ENCODE measurements at regions not wholly inside any gene's neighbourhood (a gene's known extent, or its start where the extent isn't known, plus 50 kb on each side); places are given as distances from the start of the nearest gene placed in this dataset.

GRCh38 chr2:157082950-157083349, 174.6 kb upstream of the GALNT5 start:
- H3K79me2 ChIP-seq (ENCODE audit: insufficient read depth, low read length), result no peaks in the 10 kb centered on the region
- no peaks in the 10 kb centered on the region for H3F3A ChIP-seq (ENCODE audit: insufficient read depth)
- no peak overlapping the region for H3K4me3 ChIP-seq (ENCODE audit: insufficient read depth, low read length, poor library complexity, severe bottlenecking)
- H3K9ac ChIP-seq (ENCODE audit: low read length), result no peak overlapping the region
- H3K9me3 ChIP-seq (ENCODE audit: insufficient read depth, low read length), result no peaks in the 10 kb centered on the region
- no peaks in the 10 kb centered on the region for H3K36me3 ChIP-seq (ENCODE audit: low read length)
- no peak for TF ChIP-seq CTCF (IDR thresholded peaks at IDR 0.05; ENCODE audit: insufficient read depth, low read length, poor library complexity, severe bottlenecking)
- no peak for TF ChIP-seq EZH2phosphoT487 (conservative IDR thresholded peaks at IDR 0.05; ENCODE audit: low read length)
- no peaks in the 10 kb centered on the region for H3K27me3 ChIP-seq (ENCODE audit: low read length)
- H2AFZ ChIP-seq (ENCODE audit: low read depth, low read length, severe bottlenecking), result no peak overlapping the region
- no peak overlapping the region for H3K27ac ChIP-seq (ENCODE audit: low read depth, low read length)
- no peak overlapping the region for H3K4me2 ChIP-seq (ENCODE audit: low read depth, low read length, poor library complexity, severe bottlenecking)
- H3K9me2 ChIP-seq (replicated peaks; ENCODE audit: insufficient read depth, low read length), result no peaks in the 10 kb centered on the region
- no peaks in the 10 kb centered on the region for H4K20me1 ChIP-seq (ENCODE audit: low read depth, low read length)

GRCh38 chr2:157085522-157085921, 172.0 kb upstream of the GALNT5 start:
- H3K9ac ChIP-seq (ENCODE audit: low read length), result no peak overlapping the region
- H3K36me3 ChIP-seq (ENCODE audit: low read length), result no peaks in the 10 kb centered on the region
- H3K27ac ChIP-seq (ENCODE audit: low read depth, low read length), result no peak overlapping the region
- no peak overlapping the region for H3K4me2 ChIP-seq (ENCODE audit: low read depth, low read length, poor library complexity, severe bottlenecking)
- H4K20me1 ChIP-seq (ENCODE audit: low read depth, low read length), result no peaks in the 10 kb centered on the region
- H2AFZ ChIP-seq (ENCODE audit: low read depth, low read length, severe bottlenecking), result no peak overlapping the region
- H3K9me3 ChIP-seq (ENCODE audit: insufficient read depth, low read length), result no peaks in the 10 kb centered on the region
- H3F3A ChIP-seq (ENCODE audit: insufficient read depth), result no peaks in the 10 kb centered on the region
- no peaks in the 10 kb centered on the region for H3K9me2 ChIP-seq (replicated peaks; ENCODE audit: insufficient read depth, low read length)
- no peaks in the 10 kb centered on the region for H3K79me2 ChIP-seq (ENCODE audit: insufficient read depth, low read length)
- no peak overlapping the region for H3K4me3 ChIP-seq (ENCODE audit: insufficient read depth, low read length, poor library complexity, severe bottlenecking)
- TF ChIP-seq EZH2phosphoT487 (conservative IDR thresholded peaks at IDR 0.05; ENCODE audit: low read length), result no peak
- TF ChIP-seq CTCF (IDR thresholded peaks at IDR 0.05; ENCODE audit: insufficient read depth, low read length, poor library complexity, severe bottlenecking), result no peak
- H3K27me3 ChIP-seq (ENCODE audit: low read length), result no peaks in the 10 kb centered on the region

- TF ChIP-seq EZH2phosphoT487 (conservative IDR thresholded peaks at IDR 0.05; ENCODE audit: low read length), result no peak
- no peak for TF ChIP-seq CTCF (IDR thresholded peaks at IDR 0.05; ENCODE audit: insufficient read depth, low read length, poor library complexity, severe bottlenecking)
- Histone ChIP-seq H3K36me3 (ENCODE audit: low read length) (no peaks in the 10 kb centered on the region), H3K4me3 (ENCODE audit: insufficient read depth, low read length, poor library complexity, severe bottlenecking) (no peak overlapping the region), H3K9me2 (replicated peaks; ENCODE audit: insufficient read depth, low read length) (no peaks in the 10 kb centered on the region), H4K20me1 (ENCODE audit: low read depth, low read length) (no peaks in the 10 kb centered on the region), H3K79me2 (ENCODE audit: insufficient read depth, low read length) (no peaks in the 10 kb centered on the region), H3K27me3 (ENCODE audit: low read length) (no peaks in the 10 kb centered on the region), H3F3A (ENCODE audit: insufficient read depth) (no peaks in the 10 kb centered on the region), H2AFZ (ENCODE audit: low read depth, low read length, severe bottlenecking) (no peak overlapping the region), H3K4me2 (ENCODE audit: low read depth, low read length, poor library complexity, severe bottlenecking) (no peak overlapping the region), H3K27ac (ENCODE audit: low read depth, low read length) (no peak overlapping the region), H3K9me3 (ENCODE audit: insufficient read depth, low read length) (no peaks in the 10 kb centered on the region), H3K9ac (ENCODE audit: low read length) (no peak overlapping the region)
Measured at GRCh38 chr2:157087373-157088002, 170.0 kb upstream of the GALNT5 start.

Data from SU-DHL-6 (cell line).